ENCODE measurements at regions not wholly inside any gene's neighbourhood (a gene's known extent, or its start where the extent isn't known, plus 50 kb on each side); places are given as distances from the start of the nearest gene placed in this dataset.

DNA sequence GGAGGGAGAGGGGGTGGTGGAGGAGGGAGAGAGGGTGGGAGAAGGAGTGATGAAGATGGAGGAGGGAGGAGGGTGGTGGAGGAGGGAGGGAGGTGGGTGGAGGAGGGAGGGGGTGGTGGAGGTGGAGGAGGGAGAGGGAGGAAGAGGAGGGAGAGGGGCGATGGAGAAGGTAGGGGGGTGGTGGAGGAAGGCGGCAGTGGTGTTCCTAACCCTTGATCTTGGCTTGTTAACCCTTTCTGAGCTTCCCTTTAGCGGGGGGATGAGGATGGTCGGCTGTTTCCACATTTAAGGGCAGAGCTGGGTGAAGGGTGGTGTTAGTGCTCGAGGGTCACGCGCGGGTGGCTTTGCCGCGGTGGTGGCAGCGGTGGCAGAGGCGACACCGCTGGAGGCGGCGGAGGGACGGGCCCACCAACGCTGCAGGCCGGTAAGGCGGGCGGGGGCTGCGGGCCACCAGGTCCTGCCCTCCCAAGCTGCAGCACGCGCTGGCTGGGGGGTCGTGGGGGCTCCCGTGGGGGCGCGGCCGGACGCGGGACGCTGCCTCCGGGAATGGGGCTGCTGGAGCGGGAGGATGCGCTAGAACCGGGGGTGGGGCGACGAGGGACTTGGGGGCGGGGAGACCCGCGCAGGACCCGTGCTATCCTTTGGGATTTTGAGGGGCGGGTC lies 156.3 kb downstream of the PTPN11 start:
- peaks cover 2% of the 10 kb centered on the region; the same call in 1 of the 2 replicates for H3K27me3 ChIP-seq (replicated peaks; ENCODE audit: control insufficient read depth, insufficient read depth, low read length)
- no peaks in the 10 kb centered on the region for H3K36me3 ChIP-seq (ENCODE audit: control insufficient read depth, insufficient read depth, low read length)
- TF ChIP-seq CTCF (IDR thresholded peaks at IDR 0.05; ENCODE audit: insufficient read depth, low read length, poor library complexity, severe bottlenecking): no peak
- peak; percentile 8 for DNase-seq (ENCODE audit: extremely low read depth, insufficient read length)
- H3K4me3 ChIP-seq (replicated peaks; ENCODE audit: low read depth, low read length): no peak overlapping the region

GRCh38 chr12:112575559-112576067 lies 156.9 kb downstream of the PTPN11 start:
- no peak overlapping the region for H3K4me3 ChIP-seq (replicated peaks; ENCODE audit: low read depth, low read length)

GRCh38 chr12:112577473-112578329 lies 159.0 kb downstream of the PTPN11 start:
- H3K4me3 ChIP-seq (replicated peaks; ENCODE audit: low read depth, low read length): no peak overlapping the region
- DNase-seq (ENCODE audit: extremely low read depth, insufficient read length): no peak
- no peak for TF ChIP-seq CTCF (IDR thresholded peaks at IDR 0.05; ENCODE audit: insufficient read depth, low read length, poor library complexity, severe bottlenecking)
- peaks cover 2% of the 10 kb centered on the region; the same call in 1 of the 2 replicates for H3K27me3 ChIP-seq (replicated peaks; ENCODE audit: control insufficient read depth, insufficient read depth, low read length)
- H3K36me3 ChIP-seq (ENCODE audit: control insufficient read depth, insufficient read depth, low read length): no peaks in the 10 kb centered on the region

More at GRCh38 chr12:112575559-112576067, 156.9 kb downstream of the PTPN11 start:
- Histone ChIP-seq H3K36me3 (ENCODE audit: control insufficient read depth, insufficient read depth, low read length) (no peaks in the 10 kb centered on the region), H3K27me3 (replicated peaks; ENCODE audit: control insufficient read depth, insufficient read depth, low read length) (peaks cover 2% of the 10 kb centered on the region; the same call in 1 of the 2 replicates)
- no peak for TF ChIP-seq CTCF (IDR thresholded peaks at IDR 0.05; ENCODE audit: insufficient read depth, low read length, poor library complexity, severe bottlenecking)
- no peak for DNase-seq (ENCODE audit: extremely low read depth, insufficient read length)

DNA sequence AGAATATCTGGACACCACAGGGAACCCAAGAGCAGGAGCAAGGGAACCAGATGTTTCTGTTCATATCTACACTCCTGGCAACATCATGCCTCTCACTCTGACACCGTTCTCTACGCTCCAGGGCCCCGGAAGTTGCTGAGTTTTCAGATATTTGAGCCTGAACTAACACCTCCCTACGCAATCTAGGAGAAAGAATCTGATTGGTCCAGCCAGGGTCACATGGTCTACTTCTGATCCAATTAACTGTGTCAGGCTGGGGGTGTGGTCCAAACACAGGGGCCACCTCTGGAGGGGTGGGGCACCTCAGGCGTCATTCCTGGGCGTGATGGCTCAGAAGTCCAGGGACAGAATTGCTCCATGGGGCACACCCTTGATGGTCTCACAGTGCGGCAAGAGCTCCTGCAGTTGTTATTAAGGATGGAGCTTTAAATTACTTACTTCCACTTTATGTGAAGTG lies 165.5 kb downstream of the PTPN11 start:
- no peak for DNase-seq (ENCODE audit: extremely low read depth, insufficient read length)
- no peak overlapping the region for H3K4me3 ChIP-seq (replicated peaks; ENCODE audit: low read depth, low read length)
- H3K27me3 ChIP-seq (replicated peaks; ENCODE audit: control insufficient read depth, insufficient read depth, low read length): no peaks in the 10 kb centered on the region; the same call in 1 of the 2 replicates
- TF ChIP-seq CTCF (IDR thresholded peaks at IDR 0.05; ENCODE audit: insufficient read depth, low read length, poor library complexity, severe bottlenecking): no peak
- no peaks in the 10 kb centered on the region for H3K36me3 ChIP-seq (ENCODE audit: control insufficient read depth, insufficient read depth, low read length)

GRCh38 chr12:112586148-112586783 lies 167.5 kb downstream of the PTPN11 start:
- no peaks in the 10 kb centered on the region for H3K36me3 ChIP-seq (ENCODE audit: control insufficient read depth, insufficient read depth, low read length)
- H3K27me3 ChIP-seq (replicated peaks; ENCODE audit: control insufficient read depth, insufficient read depth, low read length): no peaks in the 10 kb centered on the region; the same call in 1 of the 2 replicates
- H3K4me3 ChIP-seq (replicated peaks; ENCODE audit: low read depth, low read length): no peak overlapping the region
- DNase-seq (ENCODE audit: extremely low read depth, insufficient read length): no peak
- no peak for TF ChIP-seq CTCF (IDR thresholded peaks at IDR 0.05; ENCODE audit: insufficient read depth, low read length, poor library complexity, severe bottlenecking)
